ENCODE measurements at regions not wholly inside any gene's neighbourhood (a gene's known extent, or its start where the extent isn't known, plus 50 kb on each side); places are given as distances from the start of the nearest gene placed in this dataset.
"Not testable (repeated sequence)": the region's sequence is repeated elsewhere in the genome, so short reads cannot be mapped to it uniquely, and the experiment has no call there.

DNA sequence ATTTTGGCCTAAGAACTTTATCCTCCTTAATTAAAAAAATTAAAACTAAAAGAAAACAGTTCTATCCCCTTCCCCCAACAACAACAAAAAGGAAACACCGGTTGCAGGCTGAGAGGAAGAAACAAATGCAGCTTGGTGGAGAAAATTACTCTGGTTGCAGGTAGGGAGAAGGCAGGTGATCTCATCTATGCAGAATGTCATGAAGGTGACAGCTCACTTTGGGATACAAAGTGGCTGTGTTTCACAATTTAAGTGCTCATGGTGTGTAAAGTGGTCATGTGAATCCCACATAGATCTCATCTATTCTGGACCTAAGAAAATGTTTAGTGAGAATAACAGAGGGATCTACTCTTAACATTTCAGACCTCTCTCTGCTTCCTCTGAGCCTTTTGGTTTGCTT, 219.7 kb upstream of the PKP2 start:
- no peaks in the 10 kb centered on the region for H3K4me1 ChIP-seq
- TF ChIP-seq POLR2A (IDR thresholded peaks at IDR 0.05), result no peak
- TF ChIP-seq EP300 (IDR thresholded peaks at IDR 0.05), result no peak
- TF ChIP-seq, protein P1, sequence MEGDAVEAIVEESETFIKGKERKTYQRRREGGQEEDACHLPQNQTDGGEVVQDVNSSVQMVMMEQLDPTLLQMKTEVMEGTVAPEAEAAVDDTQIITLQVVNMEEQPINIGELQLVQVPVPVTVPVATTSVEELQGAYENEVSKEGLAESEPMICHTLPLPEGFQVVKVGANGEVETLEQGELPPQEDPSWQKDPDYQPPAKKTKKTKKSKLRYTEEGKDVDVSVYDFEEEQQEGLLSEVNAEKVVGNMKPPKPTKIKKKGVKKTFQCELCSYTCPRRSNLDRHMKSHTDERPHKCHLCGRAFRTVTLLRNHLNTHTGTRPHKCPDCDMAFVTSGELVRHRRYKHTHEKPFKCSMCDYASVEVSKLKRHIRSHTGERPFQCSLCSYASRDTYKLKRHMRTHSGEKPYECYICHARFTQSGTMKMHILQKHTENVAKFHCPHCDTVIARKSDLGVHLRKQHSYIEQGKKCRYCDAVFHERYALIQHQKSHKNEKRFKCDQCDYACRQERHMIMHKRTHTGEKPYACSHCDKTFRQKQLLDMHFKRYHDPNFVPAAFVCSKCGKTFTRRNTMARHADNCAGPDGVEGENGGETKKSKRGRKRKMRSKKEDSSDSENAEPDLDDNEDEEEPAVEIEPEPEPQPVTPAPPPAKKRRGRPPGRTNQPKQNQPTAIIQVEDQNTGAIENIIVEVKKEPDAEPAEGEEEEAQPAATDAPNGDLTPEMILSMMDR (IDR thresholded peaks at IDR 0.05), result no peak
- H3K9me3 ChIP-seq, result no peaks in the 10 kb centered on the region
- H3K36me3 ChIP-seq, result no peaks in the 10 kb centered on the region
- H3K27ac ChIP-seq, result no peak overlapping the region
- H3K27me3 ChIP-seq, result no peaks in the 10 kb centered on the region
- WGBS, 2 donors, result 42 to 48% methylated on average over 1 of the region's 1 CpG
- H3K4me3 ChIP-seq, result no peak overlapping the region
- no peak for DNase-seq (ENCODE audit: low spot score in 2 of 2)

DNA sequence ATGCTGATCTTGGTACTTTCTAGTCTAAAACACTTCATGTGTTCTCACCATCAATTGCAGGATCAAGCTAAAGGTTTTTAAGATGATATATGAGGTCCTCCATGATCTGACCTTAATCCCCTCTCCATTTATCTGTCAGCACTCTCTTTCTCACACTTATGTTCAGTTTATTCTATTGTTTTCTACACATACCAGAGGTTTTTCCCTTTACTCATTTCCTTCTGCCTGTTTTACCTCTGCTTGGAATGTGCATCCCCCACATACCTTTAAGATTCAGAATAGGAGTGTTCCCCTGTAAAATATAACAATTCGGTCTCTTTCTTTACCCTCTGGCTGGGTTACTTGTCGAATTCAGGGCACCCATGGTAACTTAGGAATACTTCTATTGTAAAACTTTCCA, 219.1 kb upstream of the PKP2 start:
- 35 to 84% methylated on average over 2 of the region's 2 CpGs for WGBS, 2 donors
- no peak for TF ChIP-seq POLR2A (IDR thresholded peaks at IDR 0.05)
- TF ChIP-seq, protein P1 (IDR thresholded peaks at IDR 0.05), result no peak
- no peak for TF ChIP-seq EP300 (IDR thresholded peaks at IDR 0.05)

DNA sequence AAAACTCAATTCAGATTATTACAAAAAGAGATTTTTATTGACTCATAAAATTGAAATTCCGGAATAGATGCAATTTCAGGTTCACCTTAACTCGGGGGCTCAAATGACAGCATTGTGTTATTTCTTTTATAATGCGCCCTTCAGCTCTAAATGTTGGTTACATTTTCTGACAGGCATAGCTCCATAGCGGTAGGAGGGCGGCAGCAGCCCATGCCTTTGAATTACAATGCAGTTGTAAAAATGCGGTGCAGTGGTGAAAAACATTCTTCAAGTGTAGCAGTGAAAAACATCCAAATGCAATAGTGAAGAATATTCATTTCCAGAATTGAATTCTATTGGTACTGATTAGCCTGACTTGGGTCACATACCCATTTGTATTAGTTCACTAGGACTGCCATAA, 215.3 kb upstream of the PKP2 start:
- H3K36me3 ChIP-seq, result no peaks in the 10 kb centered on the region
- 49 to 50% methylated on average over 6 of the region's 6 CpGs for WGBS, 2 donors
- no peaks in the 10 kb centered on the region for H3K27me3 ChIP-seq
- DNase-seq (ENCODE audit: low spot score in 2 of 2), result no peak
- peaks cover 0 to 8% (median 0%) of the 10 kb centered on the region in 4 donors for H3K9me3 ChIP-seq
- no peak overlapping the region for H3K27ac ChIP-seq
- no peak for TF ChIP-seq EP300 (IDR thresholded peaks at IDR 0.05)
- TF ChIP-seq, protein P1 (IDR thresholded peaks at IDR 0.05), result no peak
- no peak for TF ChIP-seq POLR2A (IDR thresholded peaks at IDR 0.05)
- H3K4me1 ChIP-seq, result no peaks in the 10 kb centered on the region
- H3K4me3 ChIP-seq, result no peak overlapping the region

More for the DNA sequence above, 219.1 kb upstream of the PKP2 start:
- no peaks in the 10 kb centered on the region for H3K9me3 ChIP-seq
- no peak overlapping the region for H3K27ac ChIP-seq
- no peaks in the 10 kb centered on the region for H3K36me3 ChIP-seq
- no peaks in the 10 kb centered on the region for H3K4me1 ChIP-seq
- H3K27me3 ChIP-seq, result no peaks in the 10 kb centered on the region
- no peak overlapping the region for H3K4me3 ChIP-seq
- no peak for DNase-seq (ENCODE audit: low spot score in 2 of 2)

DNA sequence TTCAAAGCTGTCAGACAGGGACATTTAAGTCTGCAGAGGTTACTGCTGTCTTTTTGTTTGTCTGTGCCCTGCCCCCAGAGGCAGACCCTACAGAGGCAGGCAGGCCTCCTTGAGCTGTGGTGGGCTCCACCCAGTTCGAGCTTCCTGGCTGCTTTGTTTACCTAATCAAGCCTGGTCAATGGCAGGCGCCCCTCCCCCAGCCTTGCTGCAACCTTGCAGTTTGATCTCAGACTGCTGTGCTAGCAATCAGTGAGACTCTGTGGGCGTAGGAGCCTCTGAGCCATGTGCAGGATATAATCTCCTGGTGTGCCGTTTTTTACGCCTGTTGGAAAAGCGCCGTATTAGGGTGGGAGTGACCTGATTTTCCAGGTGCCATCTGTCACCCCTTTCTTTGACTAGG, 211.2 kb upstream of the PKP2 start:
- not testable (repeated sequence) for H3K27me3 ChIP-seq
- WGBS, 2 donors, result 92 to 94% methylated on average over 4 to 6 of the region's 7 CpGs

DNA sequence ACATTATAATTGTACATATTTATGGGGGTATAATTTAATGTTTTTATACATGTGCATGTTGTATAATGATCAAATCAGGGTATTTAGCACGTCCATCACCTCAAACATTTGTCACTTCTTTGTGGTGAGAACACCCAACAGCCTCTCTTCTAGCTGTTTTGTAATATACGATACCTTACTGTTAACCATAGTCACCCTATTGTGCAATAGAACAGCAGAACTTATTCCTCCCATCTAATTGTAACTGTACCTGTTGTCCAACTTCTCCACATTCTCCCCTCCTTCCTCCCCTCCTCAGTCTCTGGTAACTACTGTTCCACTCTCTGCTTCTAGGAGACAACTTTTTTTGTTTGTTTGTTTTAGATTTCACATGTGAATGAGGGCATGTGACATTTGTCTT, 197.0 kb upstream of the PKP2 start:
- TF ChIP-seq, protein P1 (IDR thresholded peaks at IDR 0.05), result no peak
- TF ChIP-seq POLR2A (IDR thresholded peaks at IDR 0.05), result no peak
- no peak for TF ChIP-seq EP300 (IDR thresholded peaks at IDR 0.05)
- H3K4me1 ChIP-seq, result no peaks in the 10 kb centered on the region
- H3K27me3 ChIP-seq, result no peaks in the 10 kb centered on the region
- WGBS, 2 donors, result 74% methylated on average over 2 of the region's 2 CpGs
- DNase-seq (ENCODE audit: low spot score in 2 of 2), result no peak
- H3K4me3 ChIP-seq, result no peak overlapping the region
- H3K9me3 ChIP-seq, result no peaks in the 10 kb centered on the region
- H3K27ac ChIP-seq, result no peak overlapping the region
- no peaks in the 10 kb centered on the region for H3K36me3 ChIP-seq

More for the DNA sequence above, 211.2 kb upstream of the PKP2 start:
- peaks cover 0 to 11% (median 0%) of the 10 kb centered on the region in 4 donors for H3K9me3 ChIP-seq
- not testable (repeated sequence) for H3K4me3 ChIP-seq; DNase-seq (ENCODE audit: low spot score in 2 of 2); H3K4me1 ChIP-seq; H3K36me3 ChIP-seq; H3K27ac ChIP-seq

DNA sequence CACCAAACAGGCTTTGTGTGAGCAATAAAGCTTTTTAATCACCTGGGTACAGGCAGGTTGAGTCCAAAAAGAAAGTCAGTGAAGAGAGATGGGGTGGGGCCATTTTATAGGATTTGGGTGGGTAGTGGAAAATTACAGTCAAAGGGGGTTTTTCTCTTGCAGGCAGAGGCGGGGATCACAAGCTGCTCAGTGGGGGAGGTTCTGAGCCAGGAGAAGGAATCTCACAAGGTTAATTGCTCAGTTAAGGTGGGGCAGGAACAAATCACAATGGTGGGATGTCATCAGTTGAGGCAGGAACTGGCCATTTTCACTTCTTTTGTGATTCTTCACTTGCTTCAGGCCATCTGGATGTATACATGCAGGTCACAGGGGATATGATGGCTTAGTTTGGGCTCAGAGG, 191.3 kb upstream of the PKP2 start:
- not testable (repeated sequence) for H3K36me3 ChIP-seq; H3K4me1 ChIP-seq; H3K4me3 ChIP-seq; DNase-seq (ENCODE audit: low spot score in 2 of 2); H3K9me3 ChIP-seq; H3K27ac ChIP-seq; H3K27me3 ChIP-seq
- 91 to 96% methylated on average over 1 of the region's 1 CpG for WGBS, 2 donors

DNA sequence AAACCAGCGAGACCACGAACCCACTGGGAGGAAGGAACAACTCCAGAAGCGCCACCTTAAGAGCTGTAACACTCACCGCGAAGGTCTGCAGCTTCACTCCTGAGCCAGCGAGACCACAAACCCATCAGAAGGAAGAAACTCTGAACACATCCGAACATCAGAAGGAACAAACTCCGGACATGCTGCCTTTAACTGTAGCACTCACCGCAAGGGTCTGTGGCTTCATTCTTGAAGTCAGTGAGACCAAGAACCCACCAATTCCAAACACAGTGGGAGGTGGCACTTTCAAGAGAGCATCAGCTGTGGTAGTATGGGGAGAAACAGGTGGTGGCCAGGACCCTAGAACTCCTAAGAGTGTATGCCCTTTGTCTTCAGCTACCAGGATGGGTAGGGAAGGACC, 179.8 kb upstream of the PKP2 start:
- H3K27me3 ChIP-seq; DNase-seq (ENCODE audit: low spot score in 2 of 2); H3K4me1 ChIP-seq; H3K36me3 ChIP-seq; H3K9me3 ChIP-seq; H3K4me3 ChIP-seq; H3K27ac ChIP-seq: not testable (repeated sequence)
- WGBS, 2 donors, result 84 to 86% methylated on average over 9 of the region's 9 CpGs

DNA sequence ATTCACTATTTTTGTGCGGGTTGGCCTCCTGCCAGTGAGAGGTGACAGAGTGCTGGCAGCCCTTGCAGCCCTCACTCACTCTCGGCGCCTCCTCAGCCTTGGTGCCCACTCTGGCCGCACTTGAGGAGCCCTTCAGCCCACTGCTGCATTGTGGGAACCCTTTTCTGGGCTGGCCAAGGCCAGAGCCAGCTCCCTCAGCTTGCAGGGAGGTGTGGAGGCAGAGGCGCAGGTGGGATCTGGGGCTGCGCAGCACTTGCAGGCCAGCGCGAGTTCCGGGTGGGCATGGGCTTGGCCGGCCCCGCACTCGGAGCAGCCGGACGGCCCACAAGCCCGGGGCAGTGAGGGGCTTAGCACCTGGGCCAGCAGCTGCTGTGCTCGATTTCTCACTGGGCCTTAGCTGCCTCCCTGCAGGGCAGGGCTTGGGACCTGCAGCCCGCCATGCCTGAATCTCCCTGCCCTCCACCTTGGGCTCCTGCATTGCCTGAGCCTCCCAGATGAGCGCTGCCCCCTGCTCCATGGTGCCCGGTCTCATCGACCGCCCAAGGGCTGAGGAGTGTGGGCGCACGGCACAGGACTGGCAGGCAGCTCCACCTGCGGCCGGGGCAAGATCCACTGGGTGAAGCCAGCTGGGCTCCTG, 178.7 kb upstream of the PKP2 start:
- 88 to 92% methylated on average over 12 to 20 of the region's 25 CpGs for WGBS, 2 donors
- DNase-seq (ENCODE audit: low spot score in 2 of 2); H3K4me3 ChIP-seq; H3K36me3 ChIP-seq; H3K27ac ChIP-seq; H3K27me3 ChIP-seq; H3K9me3 ChIP-seq; H3K4me1 ChIP-seq: not testable (repeated sequence)

Measured in tibial nerve (tissue), 4 donors.